B cell (primary cell): ENCODE measurements at regions not wholly inside any gene's neighbourhood (a gene's known extent, or its start where the extent isn't known, plus 50 kb on each side); places are given as distances from the start of the nearest gene placed in this dataset.

Source experiments
- ATAC-seq: fragments of 200-7000 bp; cut with Tn5 transposase; one replicate; pipeline ENCODE4 v1.10.0; 2021; ENCODE audit warnings: low read depth, mild to moderate bottlenecking, moderate number of reproducible peaks, moderate library complexity
- CTCF ChIA-PET: fragments of 350-600 bp; sonication (Branson Sonifier 250); formaldehyde crosslinking; loops from one replicate; lab custom pipeline; 2021; ENCODE audit warnings: antibody characterized with exemption, inconsistent platforms; lab: Charles Lee
- POLR2A ChIA-PET: fragments of 350-600 bp; sonication (Branson Sonifier 250); formaldehyde crosslinking; loops from one replicate; lab custom pipeline; 2021; ENCODE audit warnings: antibody characterized with exemption; lab: Charles Lee
- DNase-seq: peaks from one replicate; pipeline ENCODE4 v3.0.0; 2013
- H2AFZ ChIP-seq: 2 replicates; pipeline ENCODE4 v1.6.1; 2012; ENCODE audit warnings: mild to moderate bottlenecking, low read depth, low read length; ENCODE audit not compliant: insufficient read depth, poor library complexity, severe bottlenecking
- H3K27ac ChIP-seq, 2 donors: 1 replicate in 1 of 2; 2 replicates in 1 of 2; pipeline ENCODE4 v1.5.1; 2012 to 2013; ENCODE audit warnings: low read length in 2 of 2, mild to moderate bottlenecking in 2 of 2, moderate library complexity in 1 of 2
- H3K27me3 ChIP-seq, 4 experiments: fragments of 200-600 bp in 1 of 4; sonication (generic) in 1 of 4; replicated peaks in 1 of 4; 1 replicate in 2 of 4; 2 replicates in 2 of 4; pipeline versions ENCODE4 v1.6.1 to v1.7.0; 2013 to 2016; ENCODE audit warnings: low read length in 3 of 4, mild to moderate bottlenecking in 2 of 4, mixed read lengths in 1 of 4, moderate library complexity in 1 of 4; ENCODE audit not compliant: insufficient read depth in 4 of 4, control insufficient read depth in 3 of 4; ENCODE audit errors: control extremely low read depth in 1 of 4
- H3K36me3 ChIP-seq, 2 experiments: replicated peaks in 1 of 2; 1 replicate in 1 of 2; 2 replicates in 1 of 2; pipeline versions ENCODE4 v1.6.1 to v1.7.1; 2013; ENCODE audit warnings: low read length in 1 of 2; ENCODE audit not compliant: insufficient read depth in 2 of 2, control insufficient read depth in 1 of 2; ENCODE audit errors: control extremely low read depth in 1 of 2, extremely low read depth in 1 of 2
- H3K4me1 ChIP-seq, 2 donors: fragments of 200-600 bp in 1 of 2; sonication (generic) in 1 of 2; 1 replicate in 1 of 2; 2 replicates in 1 of 2; pipeline versions ENCODE4 v1.5.1 to v1.6.1; 2013 to 2017; ENCODE audit warnings: low read length in 2 of 2; ENCODE audit not compliant: control insufficient read depth in 2 of 2, insufficient read depth in 2 of 2
- H3K4me2 ChIP-seq: replicated peaks from 2 replicates; pipeline ENCODE3; 2012; ENCODE audit warnings: mild to moderate bottlenecking, low read depth, low read length; ENCODE audit not compliant: poor library complexity, severe bottlenecking
- H3K4me3 ChIP-seq, 5 experiments: fragments of 200-600 bp in 1 of 5; sonication (generic) in 1 of 5; 1 replicate in 3 of 5; 2 replicates in 2 of 5; pipeline versions ENCODE4 v1.5.1 to v1.7.0; 2011 to 2016; ENCODE audit warnings: low read length in 4 of 5, mild to moderate bottlenecking in 4 of 5, low read depth in 2 of 5, control low read depth in 1 of 5, moderate library complexity in 1 of 5; ENCODE audit not compliant: insufficient read depth in 1 of 5; ENCODE audit errors: control extremely low read depth in 1 of 5, extremely low read depth in 1 of 5
- H3K79me2 ChIP-seq: fragments of 200-600 bp; sonication (generic); one replicate; pipeline ENCODE4 v1.6.0; 2016; ENCODE audit warnings: low read length; ENCODE audit not compliant: control insufficient read depth, insufficient read depth
- H3K9ac ChIP-seq: fragments of 200-600 bp; sonication (generic); 2 replicates; pipeline ENCODE4 v1.6.1; 2017; ENCODE audit warnings: mild to moderate bottlenecking, low read length, moderate library complexity
- H3K9me3 ChIP-seq, 3 donors: one replicate each; pipeline versions ENCODE4 v1.6.1 to v1.7.1; 2013; ENCODE audit warnings: low read length in 2 of 3; ENCODE audit not compliant: control insufficient read depth in 2 of 3, insufficient read depth in 1 of 3; ENCODE audit errors: control extremely low read depth in 1 of 3
- H4K20me1 ChIP-seq: 2 replicates; pipeline ENCODE4 v1.6.0; 2012; ENCODE audit warnings: mild to moderate bottlenecking, low read length; ENCODE audit not compliant: insufficient read depth, control insufficient read depth, poor library complexity, severe bottlenecking
- H3K27ac Mint-ChIP-seq: one replicate; pipeline ENCODE4 v1.8.0; 2021; ENCODE audit warnings: mixed read lengths
- H3K27me3 Mint-ChIP-seq: one replicate; pipeline ENCODE4 v1.8.0; 2021; ENCODE audit warnings: mixed read lengths
- H3K4me1 Mint-ChIP-seq: one replicate; pipeline ENCODE4 v1.8.0; 2021; ENCODE audit warnings: mixed read lengths
- H3K4me3 Mint-ChIP-seq: one replicate; pipeline ENCODE4 v1.8.0; 2021; ENCODE audit warnings: mixed read lengths
- H3K9me3 Mint-ChIP-seq: one replicate; pipeline ENCODE4 v1.8.0; 2022; ENCODE audit warnings: mixed read lengths; ENCODE audit not compliant: insufficient read depth
- CTCF ChIP-seq: fragments of 200-600 bp; IDR thresholded peaks from one replicate; pipeline ENCODE4 v1.8.0; 2022; ENCODE audit warnings: antibody characterized with exemption, mild to moderate bottlenecking
- EZH2 ChIP-seq: IDR thresholded peaks from 2 replicates; pipeline ENCODE4 v1.6.1; 2012; ENCODE audit warnings: borderline replicate concordance, low read depth, mild to moderate bottlenecking, moderate library complexity, low read length; ENCODE audit not compliant: insufficient read depth, poor library complexity, severe bottlenecking
- WGBS: methylation state at CpG from one replicate; pipeline ENCODE4 v1.1.5; 2013; ENCODE audit warnings: missing lambda C conversion rate; ENCODE audit not compliant: insufficient coverage; 5-methylcytosine and 5-hydroxymethylcytosine counted together
- intact Hi-C: fragments of 100-400 bp; cut with micrococcal nuclease; formaldehyde crosslinking; loops from one replicate; pipeline ENCODE4 v1.10.0; 2022

GRCh38 chr5:39696672-39697398 lies 272.1 kb upstream of the DAB2 start:
- ATAC-seq (no peak), DNase-seq (no peak)
- H3K27me3 Mint-ChIP-seq, result peaks cover 8% of the 10 kb centered on the region
- H3K27ac ChIP-seq, result no peak overlapping the region
- no peaks in the 10 kb centered on the region for H3K4me1 ChIP-seq
- no peak overlapping the region for H3K27ac Mint-ChIP-seq
- ChIA-PET CTCF (no interaction called here), POLR2A (no interaction called here)
- no peaks in the 10 kb centered on the region for H3K79me2 ChIP-seq
- no peak overlapping the region for H3K9ac ChIP-seq
- H2AFZ ChIP-seq, result no peak overlapping the region
- no peaks in the 10 kb centered on the region for H3K36me3 ChIP-seq
- H3K9me3 Mint-ChIP-seq, result no peaks in the 10 kb centered on the region
- no peaks in the 10 kb centered on the region for H4K20me1 ChIP-seq
- no peaks in the 10 kb centered on the region for H3K9me3 ChIP-seq
- intact Hi-C loops, result no loop called here
- H3K4me1 Mint-ChIP-seq, result no peaks in the 10 kb centered on the region
- no peak overlapping the region for H3K4me2 ChIP-seq
- no peak overlapping the region for H3K4me3 Mint-ChIP-seq
- no CpG with 5 or more reads among the region's 1 CpG for WGBS
- TF ChIP-seq CTCF (no peak), EZH2 (no peak)
- H3K4me3 ChIP-seq, result no peak overlapping the region
- H3K27me3 ChIP-seq, result peaks cover 0 to 2% (median 0%) of the 10 kb centered on the region in 4 experiments

- no peak overlapping the region for H3K4me3 ChIP-seq
- no peaks in the 10 kb centered on the region for H3K36me3 ChIP-seq
- no peak overlapping the region for H3K27ac ChIP-seq
- POLR2A ChIA-PET, result no interaction called here
- TF ChIP-seq CTCF (no peak), EZH2 (no peak)
- peaks cover 0 to 5% (median 0%) of the 10 kb centered on the region in 4 experiments for H3K27me3 ChIP-seq
- no peak for ATAC-seq
- DNase-seq, result no peak
- peaks cover 0 to 7% (median 0%) of the 10 kb centered on the region in 3 donors for H3K9me3 ChIP-seq
- Mint-ChIP-seq H3K4me1 (no peaks in the 10 kb centered on the region), H3K4me3 (no peak overlapping the region), H3K27ac (no peak overlapping the region), H3K9me3 (no peaks in the 10 kb centered on the region), H3K27me3 (peaks cover 15% of the 10 kb centered on the region)
- no peak overlapping the region for H3K4me2 ChIP-seq
- no peak overlapping the region for H3K9ac ChIP-seq
- intact Hi-C loops, result no loop called here
- CTCF ChIA-PET, result no interaction called here
- H3K79me2 ChIP-seq, result no peaks in the 10 kb centered on the region
- H2AFZ ChIP-seq, result no peak overlapping the region
- 86% methylated on average over 1 of the region's 2 CpGs for WGBS
- H4K20me1 ChIP-seq, result no peaks in the 10 kb centered on the region
- no peaks in the 10 kb centered on the region for H3K4me1 ChIP-seq
Observed at GRCh38 chr5:39691993-39692392, 267.2 kb upstream of the DAB2 start.
